MM.1S (cell line): ENCODE measurements at regions not wholly inside any gene's neighbourhood (a gene's known extent, or its start where the extent isn't known, plus 50 kb on each side); places are given as distances from the start of the nearest gene placed in this dataset.
"Not testable (repeated sequence)": the region's sequence is repeated elsewhere in the genome, so short reads cannot be mapped to it uniquely, and the experiment has no call there.

ENCODE experiments used
- CTCF ChIP-seq: fragments of 300-600 bp; sonication (generic); IDR thresholded peaks from 2 replicates; pipeline ENCODE4 v1.5.1; 2016; ENCODE audit warnings: antibody characterized with exemption, low read length, mixed read lengths
- EZH2 ChIP-seq: fragments of 300-600 bp; sonication (generic); optimal IDR thresholded peaks from 2 replicates; pipeline ENCODE3; 2017; ENCODE audit warnings: low read depth, mild to moderate bottlenecking, antibody characterized with exemption, low read length, mixed read lengths
- EZH2phosphoT487 ChIP-seq: fragments of 300-600 bp; sonication (generic); IDR thresholded peaks from 2 replicates; pipeline ENCODE4 v1.6.1; 2018; ENCODE audit warnings: antibody characterized with exemption, low read length

GRCh38 chr11:49298017-49298416 is 89.6 kb upstream of the FOLH1 start:
- TF ChIP-seq EZH2phosphoT487, CTCF, EZH2: not testable (repeated sequence)
